K562 (cell line): ENCODE measurements at regions not wholly inside any gene's neighbourhood (a gene's known extent, or its start where the extent isn't known, plus 50 kb on each side); places are given as distances from the start of the nearest gene placed in this dataset.

Experiments
- ATAC-seq: fragments of 200-7000 bp; cut with Tn5 transposase; 3 replicates; pipeline ENCODE4 v1.9.1; 2020; ENCODE audit warnings: moderate library complexity
- BruUV-seq: library from RNA; stranded (reverse); fragments of 400-500 nt; replicated peaks from 2 replicates; lab custom pipeline; 2021; lab: Mats Ljungman, UMichigan
- CTCF ChIA-PET: fragments of 300-600 bp; formaldehyde crosslinking; extraction: SDS; loops from one replicate; lab custom pipeline; 2021; ENCODE audit warnings: low intra/inter-chr PET ratio; lab: Yijun Ruan, JAX
- POLR2A ChIA-PET: fragments of 300-600, 350-650 bp; sonication (Branson Sonifier 250); formaldehyde crosslinking; extraction: SDS; loops from one replicate; lab custom pipeline; 2021; ENCODE audit warnings: antibody characterized with exemption, inconsistent platforms; lab: Yijun Ruan, JAX
- DNase-seq, 4 experiments: peaks; one replicate each; pipeline versions ENCODE4 v3.0.0 to v3.0.0-alpha.2; 2011 to 2018; ENCODE audit warnings: low spot score in 3 of 4, mixed read lengths in 3 of 4; ENCODE audit errors: extremely low read depth in 1 of 4
- FAIRE-seq: peaks from 2 replicates; lab custom pipeline; 2011; peaks lifted over from hg19 to GRCh38; lab: Jason Lieb, UNC
- H2AFZ ChIP-seq: 2 replicates; pipeline ENCODE4 v1.6.0; 2011; ENCODE audit warnings: low read depth, low read length, control low read depth, inconsistent platforms
- H3K27ac ChIP-seq: fragments of 200-600 bp; 3 replicates; pipeline ENCODE4 v1.8.0; 2011; ENCODE audit warnings: low read depth, mild to moderate bottlenecking, control low read depth, inconsistent platforms, low read length, moderate library complexity, mixed read lengths; ENCODE audit errors: extremely low read depth
- H3K27me3 ChIP-seq, 2 experiments: fragments of 300-600 bp in 1 of 2; 2 replicates in 1 of 2; 3 replicates in 1 of 2; pipeline versions ENCODE4 v1.6.0 to v1.8.0; 2011; ENCODE audit warnings: inconsistent platforms in 2 of 2, low read length in 2 of 2, mild to moderate bottlenecking in 1 of 2, mixed read lengths in 1 of 2, moderate library complexity in 1 of 2; ENCODE audit not compliant: control insufficient read depth in 2 of 2, insufficient read depth in 2 of 2
- H3K36me3 ChIP-seq: fragments of 300-600 bp; 3 replicates; pipeline ENCODE4 v1.8.0; 2011; ENCODE audit warnings: mild to moderate bottlenecking, low read length, inconsistent platforms; ENCODE audit not compliant: control insufficient read depth, insufficient read depth
- H3K4me1 ChIP-seq, 2 experiments: fragments of 200-600 bp in 1 of 2; replicated peaks in 1 of 2; 2 replicates in 1 of 2; 3 replicates in 1 of 2; pipeline versions ENCODE4 v1.5.1 to v1.8.0; 2011; ENCODE audit warnings: inconsistent platforms in 2 of 2, low read length in 2 of 2, mild to moderate bottlenecking in 1 of 2, mixed read lengths in 1 of 2, moderate library complexity in 1 of 2; ENCODE audit not compliant: control insufficient read depth in 2 of 2, insufficient read depth in 2 of 2
- H3K4me2 ChIP-seq: 2 replicates; pipeline ENCODE4 v1.6.1; 2011; ENCODE audit warnings: low read length, control low read depth, inconsistent platforms, mixed read lengths; ENCODE audit not compliant: insufficient read depth
- H3K4me3 ChIP-seq: fragments of 200-600 bp; sonication (generic), shearing (Covaris generic); 2 replicates; pipeline ENCODE4 v1.5.1; 2016; ENCODE audit warnings: control low read depth, inconsistent platforms
- H3K79me2 ChIP-seq: fragments of 200-600 bp; 3 replicates; pipeline ENCODE4 v1.8.0; 2011; ENCODE audit warnings: low read length, inconsistent platforms; ENCODE audit not compliant: control insufficient read depth, insufficient read depth
- H3K9ac ChIP-seq, 2 experiments: 2 replicates each; pipeline versions ENCODE4 v1.6.0 to v1.6.1; 2011; ENCODE audit warnings: low read depth in 2 of 2, low read length in 2 of 2, control low read depth in 1 of 2, inconsistent platforms in 1 of 2, mild to moderate bottlenecking in 1 of 2, mixed read lengths in 1 of 2; ENCODE audit not compliant: insufficient read depth in 1 of 2
- H3K9me1 ChIP-seq: one replicate; pipeline ENCODE4 v1.6.0; 2011; ENCODE audit warnings: inconsistent platforms, mild to moderate bottlenecking, low read length, moderate library complexity; ENCODE audit not compliant: control insufficient read depth, insufficient read depth
- H3K9me3 ChIP-seq: replicated peaks from 2 replicates; pipeline ENCODE4 v1.5.1; 2011; ENCODE audit warnings: low read depth, low read length, inconsistent platforms; ENCODE audit not compliant: control insufficient read depth, insufficient read depth
- H4K20me1 ChIP-seq: replicated peaks from 2 replicates; pipeline ENCODE4 v1.6.1; 2011; ENCODE audit warnings: low read length, inconsistent platforms, mixed read lengths; ENCODE audit not compliant: control insufficient read depth, insufficient read depth
- ERF ChIP-seq: fragments of 450-650 bp; formaldehyde crosslinking; IDR thresholded peaks from 2 replicates; pipeline ENCODE4 v1.4.0; 2020; ENCODE audit warnings: mild to moderate bottlenecking, mixed read lengths
- KLF13 ChIP-seq: fragments of 450-650 bp; IDR thresholded peaks from 2 replicates; pipeline ENCODE4 v1.6.1; 2016; ENCODE audit warnings: missing genetic modification characterization, low read depth, mild to moderate bottlenecking, missing compliant biosample characterization, moderate library complexity, borderline replicate concordance
- NCOA6 ChIP-seq: fragments of 450-650 bp; IDR thresholded peaks from 2 replicates; pipeline ENCODE4 v1.6.1; 2017; ENCODE audit warnings: mild to moderate bottlenecking
- NFIC ChIP-seq: fragments of 450-650 bp; IDR thresholded peaks from 2 replicates; pipeline ENCODE4 v1.6.1; 2017; ENCODE audit warnings: mild to moderate bottlenecking, inconsistent platforms
- POLR2AphosphoS2 ChIP-seq: IDR thresholded peaks from 2 replicates; pipeline ENCODE4 v1.6.1; 2012; ENCODE audit warnings: low read length, improper control_type of control experiment
- PYGO2 ChIP-seq: fragments of 450-650 bp; IDR thresholded peaks from 2 replicates; pipeline ENCODE4 v1.6.1; 2016; ENCODE audit warnings: mild to moderate bottlenecking, missing genetic modification characterization, moderate library complexity, missing compliant biosample characterization
- SIN3A ChIP-seq, 2 experiments: fragments of 150-350 bp in 1 of 2; IDR thresholded peaks; 2 replicates each; pipeline ENCODE4 v1.6.1; 2011 to 2016; ENCODE audit warnings: borderline replicate concordance in 2 of 2, low read depth in 2 of 2, low read length in 2 of 2, mild to moderate bottlenecking in 2 of 2, moderate library complexity in 2 of 2; ENCODE audit not compliant: control insufficient read depth in 1 of 2
- SMAD1 ChIP-seq: fragments of 150-350 bp; IDR thresholded peaks from 2 replicates; pipeline ENCODE4 v1.6.1; 2014; ENCODE audit warnings: low read length, low read depth; ENCODE audit not compliant: partially characterized antibody
- ZFP30 ChIP-seq: fragments of 250-450 bp; sonication (Bioruptor Pico); IDR thresholded peaks from 2 replicates; pipeline ENCODE4 v1.8.0; 2022; ENCODE audit warnings: moderate library complexity, mild to moderate bottlenecking, inconsistent platforms, borderline replicate concordance
- ZNF253 ChIP-seq: fragments of 250-450 bp; sonication (Bioruptor Pico); conservative IDR thresholded peaks from 2 replicates; pipeline ENCODE4 v1.6.1; 2021; ENCODE audit warnings: mild to moderate bottlenecking
- ZNF445 ChIP-seq: fragments of 250-450 bp; sonication (Bioruptor Pico); IDR thresholded peaks from 2 replicates; pipeline ENCODE4 v1.4.0; 2020; ENCODE audit warnings: low read depth, mild to moderate bottlenecking, moderate library complexity
- WGBS: fragments of 100-300 bp; shearing (Covaris generic); methylation state at CpG from one replicate; pipeline ENCODE4 v1.1.6; 2016; ENCODE audit warnings: low coverage, mixed read lengths; ENCODE audit not compliant: insufficient coverage; ENCODE audit errors: missing lambda C conversion rate; 5-methylcytosine and 5-hydroxymethylcytosine counted together
- in situ Hi-C: fragments of 300-500 bp; cut with MboI; formaldehyde crosslinking; loops from 4 replicates; pipeline ENCODE4 v1.15.0; 2018; ENCODE audit warnings: inconsistent platforms, mixed read lengths
- intact Hi-C: fragments of 100-400 bp; cut with micrococcal nuclease; formaldehyde crosslinking; loops from 2 replicates; pipeline ENCODE4 v1.14.2; 2022
- TF ChIP-seq, protein P1 (sequence below), 2 experiments: fragments of 450-650 bp; conservative IDR thresholded peaks; 2 replicates each; pipeline ENCODE4 v1.6.1; 2017; ENCODE audit warnings: mild to moderate bottlenecking in 2 of 2, moderate library complexity in 2 of 2
- TF ChIP-seq, protein P2 (sequence below): sonication (generic); formaldehyde crosslinking; IDR thresholded peaks from 2 replicates; pipeline ENCODE4 v1.8.0; 2023; ENCODE audit warnings: missing genetic modification reagents, mild to moderate bottlenecking, borderline replicate concordance

DNA sequence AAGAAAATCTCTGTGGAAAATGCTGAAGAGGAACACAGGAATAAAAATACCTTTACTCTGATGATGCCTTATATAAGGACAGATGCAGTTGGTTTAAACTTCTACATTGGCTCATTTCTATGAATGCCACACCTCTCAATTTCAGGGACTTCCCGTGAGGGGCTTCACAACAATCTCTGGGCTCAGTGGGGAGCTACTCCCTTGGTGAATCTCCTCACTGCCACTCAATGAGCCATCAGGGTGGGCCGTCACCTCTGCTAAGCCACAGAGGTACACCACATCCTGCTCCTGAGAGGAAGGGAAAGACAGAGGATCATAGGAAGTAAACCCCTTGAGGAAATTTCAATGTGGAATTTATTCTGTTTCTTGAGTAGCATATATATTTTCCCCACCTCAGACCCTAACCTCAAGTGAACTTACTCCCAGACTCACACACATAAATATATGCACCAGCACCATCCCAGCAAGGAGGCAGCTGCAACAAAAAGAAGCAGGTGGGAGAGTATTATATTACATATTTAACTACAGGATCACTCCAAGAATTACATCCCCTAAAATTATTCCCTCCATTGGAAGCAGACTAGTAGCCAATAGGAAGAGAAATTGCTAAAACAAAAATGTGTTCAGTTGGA, 63.3 kb upstream of the PRSS1 start:
- ATAC-seq (no peak), FAIRE-seq (no peak), DNase-seq (no peak)
- H3K4me1 ChIP-seq: no peaks in the 10 kb centered on the region
- H2AFZ ChIP-seq: no peak overlapping the region
- in situ Hi-C loops (no loop called here), intact Hi-C loops (no loop called here)
- no peak for TF ChIP-seq PYGO2 (tag)
- no peak for TF ChIP-seq SIN3A (IDR thresholded peaks at IDR 0.05; ENCODE audit: borderline replicate concordance in 2 of 2, control insufficient read depth in 1 of 2, low read depth in 2 of 2, low read length in 2 of 2)
- no peak for TF ChIP-seq SMAD1
- TF ChIP-seq, protein P1, sequence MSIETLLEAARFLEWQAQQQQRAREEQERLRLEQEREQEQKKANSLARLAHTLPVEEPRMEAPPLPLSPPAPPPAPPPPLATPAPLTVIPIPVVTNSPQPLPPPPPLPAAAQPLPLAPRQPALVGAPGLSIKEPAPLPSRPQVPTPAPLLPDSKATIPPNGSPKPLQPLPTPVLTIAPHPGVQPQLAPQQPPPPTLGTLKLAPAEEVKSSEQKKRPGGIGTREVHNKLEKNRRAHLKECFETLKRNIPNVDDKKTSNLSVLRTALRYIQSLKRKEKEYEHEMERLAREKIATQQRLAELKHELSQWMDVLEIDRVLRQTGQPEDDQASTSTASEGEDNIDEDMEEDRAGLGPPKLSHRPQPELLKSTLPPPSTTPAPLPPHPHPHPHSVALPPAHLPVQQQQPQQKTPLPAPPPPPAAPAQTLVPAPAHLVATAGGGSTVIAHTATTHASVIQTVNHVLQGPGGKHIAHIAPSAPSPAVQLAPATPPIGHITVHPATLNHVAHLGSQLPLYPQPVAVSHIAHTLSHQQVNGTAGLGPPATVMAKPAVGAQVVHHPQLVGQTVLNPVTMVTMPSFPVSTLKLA (conservative IDR thresholded peaks at IDR 0.05): no peak
- no peak for TF ChIP-seq ZNF253 (CRISPR knock-in tag)
- no peak for TF ChIP-seq ZNF445 (CRISPR knock-in tag)
- TF ChIP-seq ZFP30: no peak
- TF ChIP-seq POLR2AphosphoS2: no peak
- no peak for TF ChIP-seq KLF13
- TF ChIP-seq ERF (CRISPR knock-in tag): no peak
- TF ChIP-seq NFIC: no peak
- TF ChIP-seq, protein P2, sequence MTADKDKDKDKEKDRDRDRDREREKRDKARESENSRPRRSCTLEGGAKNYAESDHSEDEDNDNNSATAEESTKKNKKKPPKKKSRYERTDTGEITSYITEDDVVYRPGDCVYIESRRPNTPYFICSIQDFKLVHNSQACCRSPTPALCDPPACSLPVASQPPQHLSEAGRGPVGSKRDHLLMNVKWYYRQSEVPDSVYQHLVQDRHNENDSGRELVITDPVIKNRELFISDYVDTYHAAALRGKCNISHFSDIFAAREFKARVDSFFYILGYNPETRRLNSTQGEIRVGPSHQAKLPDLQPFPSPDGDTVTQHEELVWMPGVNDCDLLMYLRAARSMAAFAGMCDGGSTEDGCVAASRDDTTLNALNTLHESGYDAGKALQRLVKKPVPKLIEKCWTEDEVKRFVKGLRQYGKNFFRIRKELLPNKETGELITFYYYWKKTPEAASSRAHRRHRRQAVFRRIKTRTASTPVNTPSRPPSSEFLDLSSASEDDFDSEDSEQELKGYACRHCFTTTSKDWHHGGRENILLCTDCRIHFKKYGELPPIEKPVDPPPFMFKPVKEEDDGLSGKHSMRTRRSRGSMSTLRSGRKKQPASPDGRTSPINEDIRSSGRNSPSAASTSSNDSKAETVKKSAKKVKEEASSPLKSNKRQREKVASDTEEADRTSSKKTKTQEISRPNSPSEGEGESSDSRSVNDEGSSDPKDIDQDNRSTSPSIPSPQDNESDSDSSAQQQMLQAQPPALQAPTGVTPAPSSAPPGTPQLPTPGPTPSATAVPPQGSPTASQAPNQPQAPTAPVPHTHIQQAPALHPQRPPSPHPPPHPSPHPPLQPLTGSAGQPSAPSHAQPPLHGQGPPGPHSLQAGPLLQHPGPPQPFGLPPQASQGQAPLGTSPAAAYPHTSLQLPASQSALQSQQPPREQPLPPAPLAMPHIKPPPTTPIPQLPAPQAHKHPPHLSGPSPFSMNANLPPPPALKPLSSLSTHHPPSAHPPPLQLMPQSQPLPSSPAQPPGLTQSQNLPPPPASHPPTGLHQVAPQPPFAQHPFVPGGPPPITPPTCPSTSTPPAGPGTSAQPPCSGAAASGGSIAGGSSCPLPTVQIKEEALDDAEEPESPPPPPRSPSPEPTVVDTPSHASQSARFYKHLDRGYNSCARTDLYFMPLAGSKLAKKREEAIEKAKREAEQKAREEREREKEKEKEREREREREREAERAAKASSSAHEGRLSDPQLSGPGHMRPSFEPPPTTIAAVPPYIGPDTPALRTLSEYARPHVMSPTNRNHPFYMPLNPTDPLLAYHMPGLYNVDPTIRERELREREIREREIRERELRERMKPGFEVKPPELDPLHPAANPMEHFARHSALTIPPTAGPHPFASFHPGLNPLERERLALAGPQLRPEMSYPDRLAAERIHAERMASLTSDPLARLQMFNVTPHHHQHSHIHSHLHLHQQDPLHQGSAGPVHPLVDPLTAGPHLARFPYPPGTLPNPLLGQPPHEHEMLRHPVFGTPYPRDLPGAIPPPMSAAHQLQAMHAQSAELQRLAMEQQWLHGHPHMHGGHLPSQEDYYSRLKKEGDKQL (CRISPR knock-in tag): no peak
- TF ChIP-seq NCOA6: no peak
- no peaks in the 10 kb centered on the region for H3K27me3 ChIP-seq
- no peak overlapping the region for H3K27ac ChIP-seq
- 0% methylated on average over 2 of the region's 2 CpGs for WGBS
- H4K20me1 ChIP-seq: no peaks in the 10 kb centered on the region
- no peaks in the 10 kb centered on the region for H3K79me2 ChIP-seq
- H3K9me1 ChIP-seq: no peaks in the 10 kb centered on the region
- no peak overlapping the region for H3K4me3 ChIP-seq
- H3K36me3 ChIP-seq: no peaks in the 10 kb centered on the region
- H3K9ac ChIP-seq: no peak overlapping the region
- H3K4me2 ChIP-seq: no peak overlapping the region
- BruUV-seq: no TSS peak
- H3K9me3 ChIP-seq: no peaks in the 10 kb centered on the region
- ChIA-PET CTCF (no interaction called here), POLR2A (no interaction called here)
